GM20000 (cell line): ENCODE measurements at regions not wholly inside any gene's neighbourhood (a gene's known extent, or its start where the extent isn't known, plus 50 kb on each side); places are given as distances from the start of the nearest gene placed in this dataset.

Experiments used
- DNase-seq: peaks from one replicate; pipeline ENCODE4 v3.0.0; 2012; ENCODE audit warnings: low spot score
- CTCF ChIP-seq: IDR thresholded peaks from 2 replicates; pipeline ENCODE4 v1.5.1; 2012; ENCODE audit warnings: mild to moderate bottlenecking, control low read depth; ENCODE audit errors: extremely low read depth, missing control alignments

DNA sequence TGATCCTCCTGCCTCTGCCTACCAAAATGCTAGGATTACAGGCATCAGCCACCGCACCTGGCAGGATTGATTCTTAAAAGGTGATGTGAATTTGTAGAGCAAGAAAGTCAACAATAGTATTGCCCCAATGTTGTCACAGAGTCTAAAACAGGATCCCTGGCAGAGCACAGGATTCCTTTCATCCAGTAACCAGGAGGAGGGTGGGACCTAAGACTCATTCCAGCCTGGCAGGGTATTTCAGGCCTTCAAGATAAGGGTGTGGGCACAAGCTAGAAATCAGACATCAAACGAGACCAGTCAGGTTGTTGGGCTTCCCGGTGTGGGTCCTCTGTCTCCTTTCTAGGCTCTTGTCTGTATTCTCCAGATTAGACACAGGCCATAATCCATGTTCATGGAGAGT, 511.4 kb downstream of the BCL11A start:
- no peak for TF ChIP-seq CTCF
- no peak for DNase-seq

GRCh38 chr2:60033325-60033724, 520.1 kb downstream of the BCL11A start:
- DNase-seq = no peak
- no peak for TF ChIP-seq CTCF

DNA sequence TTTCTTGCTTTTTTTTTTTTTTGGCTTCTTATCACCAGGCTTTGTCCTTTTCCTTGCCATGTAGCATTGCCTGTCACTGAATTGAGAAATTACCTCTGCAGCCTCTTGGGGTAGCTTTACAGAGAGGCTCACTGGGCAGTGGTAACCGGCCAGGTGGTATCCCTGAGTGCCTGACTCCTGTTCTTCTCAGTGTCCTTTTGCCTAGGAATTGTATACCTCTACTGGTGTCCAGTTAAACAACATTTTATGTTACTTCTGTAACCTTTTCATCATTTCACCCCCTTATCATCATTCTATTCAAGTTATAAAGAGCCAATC, 523.9 kb downstream of the BCL11A start:
- no peak for TF ChIP-seq CTCF
- DNase-seq = no peak

- no peak for TF ChIP-seq CTCF
- DNase-seq = no peak
Measured at GRCh38 chr2:60028849-60029565, 524.4 kb downstream of the BCL11A start.

DNA sequence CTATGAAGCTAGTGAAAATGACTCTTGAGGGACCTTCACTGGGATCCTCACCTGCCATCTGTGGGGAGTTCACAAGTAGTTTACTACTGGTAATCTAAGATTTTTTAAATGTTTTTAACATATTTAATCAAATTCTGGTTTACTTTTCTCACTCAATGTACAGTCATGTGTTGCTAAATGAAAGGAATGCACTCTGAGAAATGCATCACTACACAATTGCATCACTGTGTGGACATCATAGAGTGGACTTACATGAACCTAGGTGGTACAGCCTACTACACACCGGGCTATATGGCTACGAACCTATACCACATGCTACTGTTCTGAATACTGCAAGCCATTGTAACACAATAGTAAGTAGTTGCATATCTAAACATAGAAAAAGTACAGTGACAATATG, 528.0 kb downstream of the BCL11A start:
- DNase-seq = no peak
- TF ChIP-seq CTCF = no peak

DNA sequence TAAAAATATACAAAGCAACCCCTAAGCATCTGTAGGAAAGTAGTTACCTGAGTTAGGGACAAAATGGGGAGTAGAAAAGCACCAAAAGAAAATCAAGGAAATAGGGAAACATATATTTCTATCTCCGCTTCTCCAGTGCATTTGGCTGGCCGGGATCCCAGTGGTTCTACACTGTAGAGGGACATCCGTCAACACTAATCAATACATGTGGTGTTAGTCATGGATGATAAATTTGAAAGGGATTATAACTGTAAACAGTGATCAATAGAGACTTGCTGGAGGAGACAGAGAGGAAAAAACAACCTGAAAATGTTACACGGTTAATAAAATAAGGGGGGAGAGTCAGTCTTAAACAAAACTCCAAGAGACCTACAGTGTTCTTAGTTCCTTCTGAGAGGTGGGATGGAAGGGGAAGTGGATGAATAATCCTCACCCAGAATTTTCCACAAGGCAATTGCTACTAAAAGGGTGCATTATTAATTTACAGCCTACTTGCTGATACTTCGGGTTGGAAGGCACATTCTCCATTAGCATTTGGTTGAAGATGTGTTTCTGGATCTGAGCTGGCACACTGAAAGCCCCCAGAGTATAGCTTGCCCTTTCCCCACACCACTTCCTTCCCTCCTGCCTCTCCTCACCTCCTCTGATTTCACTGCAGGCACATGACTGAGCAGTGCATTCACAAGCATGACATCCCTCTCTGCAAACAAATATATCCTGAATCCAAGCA, 530.0 kb downstream of the BCL11A start:
- DNase-seq = no peak
- TF ChIP-seq CTCF = no peak

GRCh38 chr2:60007671-60008070, 545.8 kb downstream of the BCL11A start:
- no peak for TF ChIP-seq CTCF
- DNase-seq = no peak
